ENCODE measurements at regions not wholly inside any gene's neighbourhood (a gene's known extent, or its start where the extent isn't known, plus 50 kb on each side); places are given as distances from the start of the nearest gene placed in this dataset.

GRCh38 chr9:11931109-11931508 is 762.1 kb upstream of the TYRP1 start:
- in situ Hi-C loops (cut with HindIII; ENCODE audit: low sequenced_read_pairs), result no loop called here
- DNase-seq (ENCODE audit: low spot score), result no peak

GRCh38 chr9:11931751-11932150 is 761.4 kb upstream of the TYRP1 start:
- DNase-seq (ENCODE audit: low spot score), result no peak

GRCh38 chr9:11933926-11934325 is 759.3 kb upstream of the TYRP1 start:
- DNase-seq (ENCODE audit: low spot score), result no peak
- in situ Hi-C loops (cut with HindIII; ENCODE audit: low sequenced_read_pairs), result no loop called here

More at GRCh38 chr9:11931751-11932150, 761.4 kb upstream of the TYRP1 start:
- in situ Hi-C loops (cut with HindIII; ENCODE audit: low sequenced_read_pairs), result no loop called here

GRCh38 chr9:11946531-11946930 is 746.7 kb upstream of the TYRP1 start:
- in situ Hi-C loops (cut with HindIII; ENCODE audit: low sequenced_read_pairs), result no loop called here
- no peak for DNase-seq (ENCODE audit: low spot score)

- no peak for DNase-seq (ENCODE audit: low spot score)
- in situ Hi-C loops (cut with HindIII; ENCODE audit: low sequenced_read_pairs), result no loop called here
Measured at GRCh38 chr9:11962327-11962726, 730.9 kb upstream of the TYRP1 start.

- no peak for DNase-seq (ENCODE audit: low spot score)
- in situ Hi-C loops (cut with HindIII; ENCODE audit: low sequenced_read_pairs), result no loop called here
Measured at GRCh38 chr9:11966786-11967185, 726.4 kb upstream of the TYRP1 start.

DNA sequence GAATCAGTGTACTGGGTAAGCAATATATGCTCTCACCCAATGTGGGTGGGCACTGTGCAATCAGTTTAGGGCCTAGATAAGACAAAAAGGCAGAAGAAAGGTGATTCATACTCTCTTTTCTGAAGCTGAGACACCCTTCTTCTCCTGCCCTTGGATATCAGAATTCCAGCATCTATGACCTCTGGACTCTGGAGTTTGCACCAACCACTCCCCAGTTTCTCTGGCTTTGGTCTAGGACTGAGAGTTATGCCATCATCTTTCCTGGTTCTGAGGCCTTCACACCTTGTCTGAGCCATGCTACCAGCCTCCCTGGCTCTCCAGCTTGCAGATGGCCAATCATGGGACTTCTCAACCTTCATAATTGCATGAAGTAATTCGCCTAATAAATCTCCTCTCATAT is 724.6 kb upstream of the TYRP1 start:
- in situ Hi-C loops (cut with HindIII; ENCODE audit: low sequenced_read_pairs), result no loop called here
- no peak for DNase-seq (ENCODE audit: low spot score)

- DNase-seq (ENCODE audit: low spot score), result no peak
- in situ Hi-C loops (cut with HindIII; ENCODE audit: low sequenced_read_pairs), result no loop called here
Measured at GRCh38 chr9:11973011-11973410, 720.2 kb upstream of the TYRP1 start.

- in situ Hi-C loops (cut with HindIII; ENCODE audit: low sequenced_read_pairs), result no loop called here
- no peak for DNase-seq (ENCODE audit: low spot score)
Measured at GRCh38 chr9:11973511-11973910, 719.7 kb upstream of the TYRP1 start.

GRCh38 chr9:11992866-11993265 is 700.3 kb upstream of the TYRP1 start:
- in situ Hi-C loops (cut with HindIII; ENCODE audit: low sequenced_read_pairs), result no loop called here
- DNase-seq (ENCODE audit: low spot score), result no peak

- in situ Hi-C loops (cut with HindIII; ENCODE audit: low sequenced_read_pairs), result no loop called here
- DNase-seq (ENCODE audit: low spot score), result no peak
Measured at GRCh38 chr9:12014488-12014887, 678.7 kb upstream of the TYRP1 start.

GRCh38 chr9:12054235-12054634 is 639.0 kb upstream of the TYRP1 start:
- no peak for DNase-seq (ENCODE audit: low spot score)
- in situ Hi-C loops (cut with HindIII; ENCODE audit: low sequenced_read_pairs), result no loop called here

- no peak for DNase-seq (ENCODE audit: low spot score)
- in situ Hi-C loops (cut with HindIII; ENCODE audit: low sequenced_read_pairs), result no loop called here
Measured at GRCh38 chr9:12056874-12057273, 636.3 kb upstream of the TYRP1 start.

DNA sequence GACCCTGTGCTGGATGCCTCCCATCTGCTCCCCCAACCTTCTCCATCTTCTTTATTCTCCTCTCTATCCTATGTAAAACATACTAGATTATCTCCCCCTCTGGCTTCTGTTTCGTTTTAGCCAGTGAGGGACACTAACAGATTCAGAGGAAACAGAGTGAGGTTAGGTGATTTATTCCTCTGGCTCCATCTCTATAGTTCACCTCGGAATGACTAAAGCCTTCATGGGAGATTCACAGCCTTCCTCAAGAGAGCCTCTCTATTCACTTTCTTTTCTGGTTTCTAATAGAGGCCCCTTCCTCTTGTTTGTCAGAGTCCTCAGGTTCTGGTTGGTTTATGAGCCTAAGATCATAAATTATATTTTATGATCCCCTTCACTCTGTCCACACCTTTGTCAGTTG is 633.1 kb upstream of the TYRP1 start:
- DNase-seq (ENCODE audit: low spot score), result no peak
- in situ Hi-C loops (cut with HindIII; ENCODE audit: low sequenced_read_pairs), result no loop called here

DNA sequence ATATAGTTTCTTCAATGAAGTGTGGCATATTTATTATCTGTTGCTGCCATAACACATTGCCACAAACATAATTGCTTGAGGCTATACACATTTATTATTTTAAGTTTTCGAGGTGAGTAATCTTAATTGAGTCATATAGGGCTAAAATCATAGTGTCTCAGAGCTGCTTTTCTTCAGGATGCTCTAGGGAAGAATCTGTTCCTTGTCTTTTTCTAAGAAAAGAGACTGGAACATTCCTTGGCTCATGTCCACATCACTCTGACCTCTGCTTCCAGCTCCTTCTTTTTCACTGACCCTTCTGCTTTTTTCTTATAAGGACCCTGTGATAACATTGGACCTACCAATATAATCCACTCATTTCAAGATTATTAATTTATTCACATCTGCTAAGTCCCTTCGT is 632.4 kb upstream of the TYRP1 start:
- in situ Hi-C loops (cut with HindIII; ENCODE audit: low sequenced_read_pairs), result no loop called here
- no peak for DNase-seq (ENCODE audit: low spot score)

DNA sequence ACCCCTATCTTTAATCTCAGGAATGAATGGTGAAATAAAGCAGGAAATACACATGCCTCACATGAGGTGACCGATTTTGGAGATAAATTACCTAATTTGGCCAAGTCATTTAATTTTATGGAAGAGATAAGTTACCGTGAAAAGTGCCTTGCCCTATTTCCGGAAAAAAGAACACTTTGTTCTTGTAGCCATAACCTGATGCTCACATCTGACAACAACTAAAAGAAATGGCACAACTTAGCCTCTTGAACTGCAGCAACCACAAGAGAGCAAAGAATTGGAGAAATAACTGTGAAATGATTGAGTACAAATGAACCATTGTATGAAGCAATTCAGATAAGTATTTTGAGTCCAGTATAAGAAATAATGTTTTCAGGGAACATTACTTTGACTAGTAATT is 628.1 kb upstream of the TYRP1 start:
- in situ Hi-C loops (cut with HindIII; ENCODE audit: low sequenced_read_pairs), result no loop called here
- DNase-seq (ENCODE audit: low spot score), result no peak

DNA sequence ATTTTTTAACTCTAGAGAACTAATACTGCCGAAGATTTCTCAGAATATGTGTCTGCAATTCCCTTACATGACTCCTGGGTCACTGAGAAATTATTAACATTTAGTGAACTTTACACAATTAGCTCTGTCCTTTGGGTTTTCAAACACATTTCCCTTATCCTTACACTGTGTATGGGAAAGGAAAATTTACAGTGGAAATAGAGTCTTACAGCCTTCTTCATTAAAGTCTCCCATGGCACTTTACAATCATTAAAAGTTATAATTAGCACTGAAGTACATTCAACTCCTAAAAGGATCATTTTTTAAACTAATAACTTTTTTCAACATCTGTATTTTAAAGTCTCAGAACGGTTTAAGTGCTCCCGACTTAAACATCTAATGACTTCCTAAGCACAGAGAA is 627.5 kb upstream of the TYRP1 start:
- DNase-seq (ENCODE audit: low spot score), result no peak
- in situ Hi-C loops (cut with HindIII; ENCODE audit: low sequenced_read_pairs), result no loop called here

GRCh38 chr9:12066455-12067035 is 626.6 kb upstream of the TYRP1 start:
- in situ Hi-C loops (cut with HindIII; ENCODE audit: low sequenced_read_pairs), result no loop called here
- DNase-seq (ENCODE audit: low spot score), result no peak

- in situ Hi-C loops (cut with HindIII; ENCODE audit: low sequenced_read_pairs), result no loop called here
- no peak for DNase-seq (ENCODE audit: low spot score)
Measured at GRCh38 chr9:12069366-12069765, 623.8 kb upstream of the TYRP1 start.

DNA sequence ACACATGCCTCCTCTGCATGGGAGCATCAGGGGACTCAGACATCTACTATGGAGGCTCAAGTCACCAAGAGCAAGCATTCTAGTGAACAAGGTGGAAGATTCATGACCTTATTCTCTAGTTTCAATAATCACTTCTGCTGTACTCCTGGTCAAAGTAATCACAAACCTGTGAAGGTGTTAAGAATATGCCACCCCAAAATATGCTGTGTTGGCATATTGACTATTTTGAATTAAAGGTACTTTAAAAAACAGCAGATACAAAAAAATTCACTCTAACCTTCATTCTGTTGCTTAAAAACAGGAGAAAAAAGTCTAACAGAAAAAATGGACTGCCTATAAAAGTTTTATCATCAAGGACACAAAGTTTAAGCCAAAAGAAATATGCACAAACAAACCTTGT is 607.8 kb upstream of the TYRP1 start:
- in situ Hi-C loops (cut with HindIII; ENCODE audit: low sequenced_read_pairs), result no loop called here
- no peak for DNase-seq (ENCODE audit: low spot score)

- DNase-seq (ENCODE audit: low spot score), result no peak
- in situ Hi-C loops (cut with HindIII; ENCODE audit: low sequenced_read_pairs), result no loop called here
Measured at GRCh38 chr9:12091865-12092527, 601.2 kb upstream of the TYRP1 start.
